GM21367 (cell line): ENCODE measurements at regions not wholly inside any gene's neighbourhood (a gene's known extent, or its start where the extent isn't known, plus 50 kb on each side); places are given as distances from the start of the nearest gene placed in this dataset.

Experiments used
- ATAC-seq: cut with Tn5 transposase; IDR thresholded peaks from one replicate; pipeline ENCODE4 v1.9.1; 2021; ENCODE audit not compliant: unreplicated experiment

DNA sequence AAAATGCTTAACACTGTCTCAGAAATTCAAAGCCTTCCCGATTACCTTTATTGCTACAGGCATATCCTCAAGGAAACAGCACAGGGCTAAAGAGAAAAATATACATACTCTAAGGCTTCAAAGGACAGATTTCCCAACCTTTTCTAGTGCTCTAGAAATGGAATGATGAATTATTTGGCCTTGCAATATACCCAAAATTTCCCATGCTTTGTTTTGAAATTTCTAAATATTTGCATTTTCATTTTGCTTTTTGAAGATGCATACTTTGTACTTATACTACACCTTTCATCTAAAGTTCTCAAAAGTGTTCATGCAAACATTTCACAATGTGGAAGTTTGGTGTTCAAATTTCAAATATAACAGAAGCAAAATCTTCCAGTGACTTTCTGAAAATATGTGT, 312.7 kb upstream of the PDE4D start:
- ATAC-seq = no peak

- no peak for ATAC-seq
These were observed 311.5 kb upstream of the PDE4D start for GRCh38 chr5:60205071-60205470.

GRCh38 chr5:60196385-60197113, 303.0 kb upstream of the PDE4D start:
- ATAC-seq = no peak

- ATAC-seq = no peak
These were observed 302.0 kb upstream of the PDE4D start for GRCh38 chr5:60195551-60195950.

- ATAC-seq = no peak
These were observed 301.6 kb upstream of the PDE4D start for GRCh38 chr5:60195083-60195482.

DNA sequence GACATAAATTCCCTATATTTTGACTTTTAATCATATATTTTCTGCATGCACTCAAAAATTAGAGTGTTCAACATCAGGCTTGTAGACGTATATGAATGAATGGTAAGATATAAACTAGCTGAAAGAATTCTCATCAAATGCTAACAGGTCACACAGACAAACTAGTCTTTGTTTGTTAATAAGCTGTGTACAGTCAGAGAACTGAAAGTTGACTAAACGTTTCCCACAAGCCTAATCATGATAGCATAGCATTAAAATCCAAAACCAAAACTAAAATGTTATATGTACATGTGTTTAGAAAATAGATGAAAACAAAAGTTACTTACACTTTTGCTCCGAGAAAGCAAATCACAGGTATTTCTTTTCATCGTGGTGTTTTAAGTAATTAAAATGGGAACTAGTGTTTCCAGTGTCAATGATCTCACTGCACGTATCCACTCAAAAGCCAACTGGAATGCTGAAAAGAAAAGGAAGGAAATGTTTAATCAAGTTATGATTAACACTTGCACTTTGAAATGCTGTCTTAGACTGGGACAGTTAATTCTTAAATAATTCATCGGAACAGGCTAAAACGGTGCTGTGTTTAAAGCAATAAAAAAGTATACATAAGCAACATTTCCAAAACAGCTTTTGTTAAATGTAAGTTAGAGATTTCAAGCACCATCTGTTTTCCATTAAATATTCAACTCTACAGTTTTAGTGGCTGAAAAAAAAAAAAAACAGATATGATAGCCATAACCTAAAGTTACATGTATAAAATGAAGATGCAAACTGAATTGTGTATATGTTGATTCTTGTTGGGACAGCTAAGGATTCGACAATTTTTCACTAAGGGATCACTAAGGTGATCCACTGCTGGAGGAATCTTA, 291.9 kb upstream of the PDE4D start:
- ATAC-seq = no peak

DNA sequence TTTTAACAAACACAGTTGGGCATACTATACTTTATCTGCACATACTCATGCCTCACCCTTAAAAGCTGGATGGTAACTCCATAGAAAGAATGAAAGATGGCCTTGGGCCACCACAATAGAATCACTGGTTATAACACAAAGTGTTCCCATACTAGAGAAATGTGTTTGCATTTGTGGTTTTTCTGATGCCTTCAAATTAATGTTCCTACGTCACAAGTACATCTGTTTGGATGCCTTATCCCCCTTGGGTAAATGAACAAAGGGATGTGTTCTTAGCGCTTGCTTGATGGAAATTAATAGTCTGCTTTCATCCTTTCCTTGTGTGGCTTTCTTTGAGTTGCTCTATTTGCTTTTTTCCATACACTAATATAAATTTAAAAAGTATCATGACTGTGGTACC, 291.1 kb upstream of the PDE4D start:
- no peak for ATAC-seq

DNA sequence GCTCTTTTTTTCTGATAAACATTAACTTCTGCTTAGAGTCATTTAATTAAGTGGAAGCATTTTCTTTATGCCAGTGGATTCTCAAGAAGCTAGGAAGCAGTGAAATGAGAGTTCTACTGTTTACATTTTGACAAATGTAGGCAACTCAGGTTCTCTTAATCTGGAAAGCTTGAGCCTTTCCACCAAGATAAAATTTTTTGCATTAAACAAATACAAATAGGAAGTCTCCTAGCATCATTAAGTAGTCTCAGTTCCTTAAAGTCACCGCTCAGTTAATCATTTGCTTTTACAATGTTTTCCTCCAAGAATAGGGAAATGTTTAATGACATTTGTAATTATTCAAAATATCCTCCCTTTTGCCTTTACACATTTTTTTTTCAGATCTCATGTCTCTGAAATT, 290.4 kb upstream of the PDE4D start:
- no peak for ATAC-seq

- no peak for ATAC-seq
These were observed 284.6 kb upstream of the PDE4D start for GRCh38 chr5:60178101-60178500.

- no peak for ATAC-seq
These were observed 284.1 kb upstream of the PDE4D start for GRCh38 chr5:60177596-60177995.

- ATAC-seq = no peak
These were observed 280.1 kb upstream of the PDE4D start for GRCh38 chr5:60173667-60174066.

GRCh38 chr5:60163762-60164161, 270.2 kb upstream of the PDE4D start:
- no peak for ATAC-seq

- ATAC-seq = no peak
These were observed 268.9 kb upstream of the PDE4D start for GRCh38 chr5:60162441-60162840.

DNA sequence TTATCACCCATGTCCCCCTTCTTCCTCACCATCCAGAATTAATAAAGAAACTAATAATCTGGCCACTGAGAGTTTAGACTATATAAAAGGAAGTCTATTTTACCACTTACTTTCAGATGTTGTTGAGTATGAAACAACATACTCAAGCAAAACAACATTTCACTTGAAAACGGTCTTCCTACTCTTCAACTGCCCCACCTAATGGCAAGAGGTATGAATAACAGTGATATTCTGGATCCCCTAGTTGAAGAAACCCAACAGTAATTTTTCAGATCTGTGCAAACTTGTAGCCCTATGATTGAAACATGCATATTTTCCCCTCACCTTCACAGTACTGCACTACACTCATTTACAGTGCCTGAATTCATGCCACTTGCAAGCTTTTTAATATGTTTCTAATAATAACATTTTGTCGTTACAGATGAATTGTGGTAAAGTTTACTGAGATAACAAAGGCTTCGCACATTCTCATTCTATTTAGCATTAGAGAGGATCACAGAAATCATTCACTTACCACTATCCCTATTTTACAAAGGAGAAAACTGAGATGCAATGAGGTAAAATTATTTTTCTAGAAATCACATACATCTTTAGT, 267.9 kb upstream of the PDE4D start:
- peak; percentile 75 for ATAC-seq

- ATAC-seq = no peak
These were observed 255.6 kb upstream of the PDE4D start for GRCh38 chr5:60149081-60149480.

- no peak for ATAC-seq
These were observed 254.8 kb upstream of the PDE4D start for GRCh38 chr5:60148366-60148765.

DNA sequence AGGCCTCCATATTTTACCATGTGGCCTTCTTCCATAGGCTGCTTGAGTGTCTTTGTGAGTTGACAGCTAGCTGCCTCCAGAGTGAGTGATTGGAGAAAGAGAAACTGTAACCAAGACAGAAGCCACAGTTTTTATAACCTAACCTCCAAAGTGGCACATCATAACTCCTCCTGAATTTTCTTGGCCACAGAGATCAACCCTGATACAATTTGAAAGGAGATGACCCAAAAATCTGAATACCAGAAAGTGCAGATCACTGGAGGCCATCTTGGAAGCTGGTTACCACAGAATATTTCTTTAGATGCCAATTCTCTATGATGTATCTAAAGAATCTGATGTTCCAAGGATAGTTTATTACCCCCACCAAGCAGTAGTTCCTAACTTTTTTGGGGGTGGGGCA, 254.3 kb upstream of the PDE4D start:
- no peak for ATAC-seq

- no peak for ATAC-seq
These were observed 250.5 kb upstream of the PDE4D start for GRCh38 chr5:60143942-60144549.

GRCh38 chr5:60141119-60141518, 247.6 kb upstream of the PDE4D start:
- no peak for ATAC-seq

GRCh38 chr5:60136841-60137240, 243.3 kb upstream of the PDE4D start:
- no peak for ATAC-seq

DNA sequence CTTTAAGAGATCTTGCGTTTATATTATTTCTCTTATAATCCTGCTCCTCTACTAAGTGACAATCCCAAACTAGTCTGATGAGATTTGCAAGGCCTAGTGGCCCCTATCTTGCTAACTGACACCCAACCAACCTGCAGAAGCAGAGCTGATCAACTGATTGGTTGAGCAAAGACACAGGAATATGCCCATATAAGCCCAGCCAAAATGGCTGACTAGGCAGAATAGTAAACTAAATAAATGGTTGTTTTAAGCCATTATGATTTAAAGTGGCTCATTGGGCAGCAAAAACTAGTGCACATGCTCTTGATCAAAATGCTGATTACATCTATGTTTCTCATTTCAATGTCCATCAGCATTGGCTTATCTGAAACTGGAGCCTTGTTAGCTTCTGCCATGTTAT, 238.0 kb upstream of the PDE4D start:
- ATAC-seq = no peak

DNA sequence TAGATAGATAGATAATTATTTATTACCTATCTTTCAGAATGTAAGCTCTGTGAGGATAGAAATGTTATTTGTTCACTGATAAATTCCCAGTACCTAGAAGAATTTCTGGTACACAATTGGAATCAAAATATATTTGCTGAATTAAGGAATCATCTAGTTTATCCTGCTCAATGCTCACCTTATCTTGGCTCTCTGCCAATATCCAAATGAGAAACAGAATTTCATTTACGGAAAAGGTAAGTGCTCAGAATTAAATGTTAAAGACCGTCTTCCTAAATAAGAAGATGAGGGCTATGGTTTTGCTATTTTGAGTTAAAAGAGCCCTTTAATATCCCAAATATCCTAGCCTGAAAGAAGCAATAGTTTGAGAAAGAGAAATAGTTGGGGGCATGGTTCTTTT, 232.1 kb upstream of the PDE4D start:
- ATAC-seq = no peak
